H1 (cell line): ENCODE measurements at regions not wholly inside any gene's neighbourhood (a gene's known extent, or its start where the extent isn't known, plus 50 kb on each side); places are given as distances from the start of the nearest gene placed in this dataset.
A peak's percentile ranks its signal among the peaks of the same experiment; 100 is the strongest.

ENCODE experiments used
- CTCF ChIA-PET: fragments of 300-600 bp; sonication (Branson Sonifier 250); formaldehyde crosslinking; loops from one replicate; lab custom pipeline; 2021; ENCODE audit not compliant: partially characterized antibody; lab: Charles Lee
- POLR2A ChIA-PET: fragments of 300-600 bp; sonication (Branson Sonifier 250); formaldehyde crosslinking; loops from one replicate; lab custom pipeline; 2021; ENCODE audit warnings: inconsistent platforms; ENCODE audit not compliant: partially characterized antibody; lab: Charles Lee
- DNase-seq, 2 experiments: peaks; one replicate each; pipeline versions ENCODE4 v3.0.0 to v3.0.0-alpha.2; 2010 to 2022; ENCODE audit warnings: low spot score in 2 of 2, low read depth in 1 of 2, mixed read lengths in 1 of 2
- FAIRE-seq: peaks from 2 replicates; lab custom pipeline; 2011; peaks lifted over from hg19 to GRCh38; lab: Jason Lieb, UNC
- H2AFZ ChIP-seq: 2 replicates; pipeline ENCODE4 v1.8.1; 2012; ENCODE audit warnings: low read length, inconsistent platforms
- H2AK5ac ChIP-seq: 2 replicates; pipeline ENCODE4 v1.6.1; 2013; ENCODE audit warnings: low read depth, low read length
- H2BK120ac ChIP-seq: replicated peaks from 2 replicates; pipeline ENCODE3; 2013; ENCODE audit warnings: low read depth, low read length, inconsistent platforms
- H2BK12ac ChIP-seq: 2 replicates; pipeline ENCODE4 v1.6.1; 2013; ENCODE audit warnings: low read depth, low read length
- H2BK15ac ChIP-seq: 2 replicates; pipeline ENCODE4 v1.6.1; 2013; ENCODE audit warnings: low read length
- H2BK20ac ChIP-seq: 2 replicates; pipeline ENCODE4 v1.6.1; 2013; ENCODE audit warnings: low read length
- H2BK5ac ChIP-seq: 2 replicates; pipeline ENCODE4 v1.6.1; 2013; ENCODE audit warnings: low read depth, low read length
- H3K14ac ChIP-seq: 2 replicates; pipeline ENCODE4 v1.6.1; 2013; ENCODE audit warnings: inconsistent platforms; ENCODE audit not compliant: insufficient read length
- H3K18ac ChIP-seq: 2 replicates; pipeline ENCODE4 v1.6.1; 2013; ENCODE audit warnings: low read length; ENCODE audit errors: extremely low read depth
- H3K23ac ChIP-seq: 2 replicates; pipeline ENCODE4 v1.6.1; 2013; ENCODE audit warnings: inconsistent platforms; ENCODE audit not compliant: insufficient read length
- H3K23me2 ChIP-seq: 2 replicates; pipeline ENCODE4 v1.6.1; 2013; ENCODE audit warnings: low read depth, low read length
- H3K27ac ChIP-seq: 2 replicates; pipeline ENCODE4 v1.6.1; 2011; ENCODE audit warnings: low read depth, low read length, inconsistent platforms
- H3K27me3 ChIP-seq, 4 experiments: replicated peaks in 1 of 4; 1 replicate in 1 of 4; 2 replicates in 3 of 4; pipeline versions ENCODE4 v1.6.1 to v1.8.1; 2011 to 2013; ENCODE audit warnings: low read length in 3 of 4, mild to moderate bottlenecking in 3 of 4, inconsistent platforms in 2 of 4, mixed read lengths in 2 of 4, moderate library complexity in 1 of 4; ENCODE audit not compliant: control insufficient read depth in 3 of 4, insufficient read depth in 3 of 4; ENCODE audit errors: extremely low read depth in 1 of 4
- H3K36me3 ChIP-seq, 4 experiments: 2 replicates each; pipeline versions ENCODE4 v1.6.1 to v1.8.1; 2011 to 2013; ENCODE audit warnings: mild to moderate bottlenecking in 4 of 4, low read length in 3 of 4, moderate library complexity in 2 of 4, control low read depth in 1 of 4, inconsistent platforms in 1 of 4; ENCODE audit not compliant: insufficient read depth in 4 of 4, control insufficient read depth in 2 of 4
- H3K4ac ChIP-seq: replicated peaks from 2 replicates; pipeline ENCODE3; 2013; ENCODE audit warnings: low read length, low read depth, mixed read lengths, inconsistent platforms; ENCODE audit not compliant: insufficient read length
- H3K4me1 ChIP-seq, 4 experiments: replicated peaks in 1 of 4; 1 replicate in 1 of 4; 2 replicates in 3 of 4; pipeline versions ENCODE4 v1.6.1 to v1.8.1; 2011 to 2013; ENCODE audit warnings: low read length in 3 of 4, inconsistent platforms in 2 of 4, mixed read lengths in 1 of 4; ENCODE audit not compliant: insufficient read depth in 4 of 4, control insufficient read depth in 3 of 4
- H3K4me2 ChIP-seq, 2 experiments: 2 replicates each; pipeline versions ENCODE4 v1.6.1 to v1.8.1; 2011 to 2013; ENCODE audit warnings: low read depth in 2 of 2, low read length in 2 of 2, control low read depth in 1 of 2, inconsistent platforms in 1 of 2, mild to moderate bottlenecking in 1 of 2; ENCODE audit not compliant: insufficient read depth in 1 of 2
- H3K4me3 ChIP-seq, 4 experiments: fragments of 200-600, 300-600 bp in 1 of 4; sonication (generic), shearing (Covaris generic), sonication (Bioruptor Twin) in 1 of 4; 2 replicates each; pipeline versions ENCODE4 v1.5.1 to v1.8.1; 2011 to 2016; ENCODE audit warnings: low read length in 4 of 4, low read depth in 3 of 4, control low read depth in 2 of 4, inconsistent platforms in 2 of 4, mild to moderate bottlenecking in 2 of 4, mixed read lengths in 1 of 4, moderate library complexity in 1 of 4; ENCODE audit not compliant: insufficient read depth in 2 of 4; ENCODE audit errors: extremely low read depth in 1 of 4
- H3K56ac ChIP-seq: replicated peaks from 2 replicates; pipeline ENCODE3; 2013; ENCODE audit warnings: low read depth, mild to moderate bottlenecking, mixed read lengths, low read length, inconsistent platforms; ENCODE audit not compliant: insufficient read length
- H3K79me1 ChIP-seq: 2 replicates; pipeline ENCODE4 v1.6.1; 2013; ENCODE audit warnings: low read depth, low read length, control low read depth
- H3K79me2 ChIP-seq, 2 experiments: 2 replicates each; pipeline versions ENCODE4 v1.6.1 to v1.8.1; 2012 to 2013; ENCODE audit warnings: low read length in 2 of 2, mild to moderate bottlenecking in 2 of 2, inconsistent platforms in 1 of 2; ENCODE audit not compliant: insufficient read depth in 2 of 2, control insufficient read depth in 1 of 2
- H3K9ac ChIP-seq, 4 experiments: replicated peaks in 1 of 4; 1 replicate in 1 of 4; 2 replicates in 3 of 4; pipeline versions ENCODE4 v1.6.1 to v1.8.1; 2011 to 2013; ENCODE audit warnings: low read depth in 3 of 4, low read length in 3 of 4, control low read depth in 2 of 4, mild to moderate bottlenecking in 2 of 4, moderate library complexity in 2 of 4, inconsistent platforms in 1 of 4; ENCODE audit errors: extremely low read depth in 1 of 4
- H3K9me3 ChIP-seq, 2 experiments: 2 replicates each; pipeline versions ENCODE4 v1.6.1 to v1.8.1; 2012 to 2013; ENCODE audit warnings: mild to moderate bottlenecking in 2 of 2, moderate library complexity in 2 of 2, control low read depth in 1 of 2, inconsistent platforms in 1 of 2, low read depth in 1 of 2, low read length in 1 of 2, mixed read lengths in 1 of 2; ENCODE audit not compliant: insufficient read depth in 2 of 2
- H4K20me1 ChIP-seq, 2 experiments: replicated peaks in 1 of 2; 2 replicates each; pipeline versions ENCODE3 to v1.8.1; 2011 to 2013; ENCODE audit warnings: inconsistent platforms in 2 of 2, low read length in 2 of 2, mild to moderate bottlenecking in 1 of 2; ENCODE audit not compliant: insufficient read depth in 2 of 2, control insufficient read depth in 1 of 2
- H4K5ac ChIP-seq: 2 replicates; pipeline ENCODE4 v1.6.1; 2013; ENCODE audit warnings: low read length, low read depth, mixed read lengths, inconsistent platforms; ENCODE audit not compliant: insufficient read length
- H4K8ac ChIP-seq: 2 replicates; pipeline ENCODE4 v1.8.0; 2013; ENCODE audit warnings: mild to moderate bottlenecking, moderate library complexity, low read length, inconsistent platforms; ENCODE audit not compliant: insufficient read depth; ENCODE audit errors: extremely low read depth
- H4K91ac ChIP-seq: replicated peaks from 2 replicates; pipeline ENCODE3; 2013; ENCODE audit warnings: low read length, mixed read lengths, inconsistent platforms; ENCODE audit not compliant: insufficient read length
- ASH2L ChIP-seq: fragments of 200-600, 300-600 bp; sonication (generic); IDR thresholded peaks from one replicate; pipeline ENCODE4 v1.7.1; 2017; ENCODE audit warnings: low read length
- CBX5 ChIP-seq: fragments of 300-800, 300-1000 bp; sonication (generic); IDR thresholded peaks from 2 replicates; pipeline ENCODE4 v1.7.1; 2016; ENCODE audit warnings: antibody characterized with exemption, low read length, low read depth
- CTBP2 ChIP-seq: IDR thresholded peaks from 2 replicates; pipeline ENCODE4 v1.7.0; 2011; ENCODE audit warnings: borderline replicate concordance, mild to moderate bottlenecking, moderate library complexity, mixed read lengths, low read length; ENCODE audit not compliant: insufficient read depth, insufficient read length
- GTF2F1 ChIP-seq: IDR thresholded peaks from 2 replicates; pipeline ENCODE4 v1.6.1; 2012; ENCODE audit warnings: low read depth, low read length, improper control_type of control experiment, borderline replicate concordance
- HDAC2 ChIP-seq, 2 experiments: fragments of 300-600 bp in 1 of 2; sonication (generic) in 1 of 2; IDR thresholded peaks; 2 replicates each; pipeline ENCODE4 v1.6.1; 2011 to 2012; ENCODE audit warnings: low read depth in 2 of 2, low read length in 2 of 2, mild to moderate bottlenecking in 2 of 2, moderate library complexity in 2 of 2, borderline replicate concordance in 1 of 2, inconsistent platforms in 1 of 2
- JUN ChIP-seq: IDR thresholded peaks from 2 replicates; pipeline ENCODE4 v1.6.1; 2011; ENCODE audit warnings: low read depth, mild to moderate bottlenecking, improper control_type of control experiment, low read length
- MAX ChIP-seq: IDR thresholded peaks from 2 replicates; pipeline ENCODE4 v1.6.1; 2012; ENCODE audit warnings: inconsistent platforms
- PHF8 ChIP-seq: fragments of 200-600 bp; sonication (generic); conservative IDR thresholded peaks from 2 replicates; pipeline ENCODE4 v1.7.1; 2012; ENCODE audit warnings: low read depth, mild to moderate bottlenecking, inconsistent platforms, low read length, moderate library complexity
- POLR2A ChIP-seq, 2 experiments: IDR thresholded peaks; 1 replicate in 1 of 2; 2 replicates in 1 of 2; pipeline ENCODE4 v1.6.1; 2011; ENCODE audit warnings: low read depth in 2 of 2, low read length in 2 of 2, mild to moderate bottlenecking in 2 of 2; ENCODE audit errors: control extremely low read depth in 1 of 2
- SIN3A ChIP-seq, 2 experiments: IDR thresholded peaks in 1 of 2; conservative IDR thresholded peaks in 1 of 2; 2 replicates each; pipeline ENCODE4 v1.6.1; 2011 to 2012; ENCODE audit warnings: low read length in 2 of 2, improper control_type of control experiment in 1 of 2, low read depth in 1 of 2, mild to moderate bottlenecking in 1 of 2
- TAF7 ChIP-seq: optimal IDR thresholded peaks from 2 replicates; pipeline ENCODE3; 2011; ENCODE audit warnings: low read depth, mild to moderate bottlenecking, inconsistent platforms, low read length, moderate library complexity, borderline replicate concordance
- TBP ChIP-seq: IDR thresholded peaks from 2 replicates; pipeline ENCODE4 v1.6.1; 2011; ENCODE audit warnings: low read depth, low read length, improper control_type of control experiment
- WGBS, 2 experiments: shearing (Covaris generic) in 1 of 2; methylation state at CpG; one replicate each; pipeline versions ENCODE4 v1.1.6 to v1.1.7; 2013 to 2015; ENCODE audit warnings: low lambda C conversion rate in 2 of 2, mixed read lengths in 2 of 2, inconsistent platforms in 1 of 2, low coverage in 1 of 2, missing lambda C conversion rate in 1 of 2; ENCODE audit not compliant: insufficient replicate concordance in 2 of 2, insufficient coverage in 1 of 2, insufficient read length in 1 of 2; ENCODE audit errors: extremely low coverage in 1 of 2, missing lambda C conversion rate in 1 of 2; 5-methylcytosine and 5-hydroxymethylcytosine counted together
- TF ChIP-seq, protein P1 (sequence below): IDR thresholded peaks from 2 replicates; pipeline ENCODE4 v1.6.1; 2011; ENCODE audit warnings: low read depth, mild to moderate bottlenecking, low read length; ENCODE audit not compliant: insufficient read depth

DNA sequence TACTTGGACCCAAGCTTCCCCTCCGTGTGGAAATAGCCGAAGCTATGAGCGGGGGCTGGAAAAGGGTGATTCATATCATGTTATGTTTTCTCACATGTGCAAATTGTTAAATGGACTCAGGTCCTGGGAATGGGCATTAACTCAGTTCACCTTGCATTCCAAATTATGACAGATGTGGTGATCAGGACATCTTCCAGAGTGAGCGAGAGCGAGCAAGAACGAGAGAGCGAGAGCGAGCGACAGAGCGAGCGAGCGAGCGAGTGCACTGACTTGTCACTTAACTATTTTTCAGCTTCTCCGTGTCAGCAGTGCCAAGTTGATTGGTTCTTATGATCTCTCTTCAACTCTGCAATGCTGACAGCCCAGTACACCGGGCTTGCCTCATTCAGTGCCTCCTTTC is 437.4 kb upstream of the NRSN1 start:
- Histone ChIP-seq H2BK15ac (no peak overlapping the region), H3K56ac (no peak overlapping the region), H3K18ac (no peak overlapping the region), H3K79me2 (no peaks in the 10 kb centered on the region), H2AFZ (0 out of 2 replicates have a peak overlapping the region, but pooled peaks have one; percentile 83), H3K36me3 (no peaks in the 10 kb centered on the region), H3K4ac (no peak overlapping the region), H2BK12ac (no peak overlapping the region), H4K8ac (no peak overlapping the region), H2AK5ac (no peak overlapping the region), H4K5ac (no peak overlapping the region), H4K91ac (no peak overlapping the region), H2BK120ac (no peak overlapping the region), H3K4me1 (0 out of 7 replicates have a peak, but pooled peaks cover 0 to 2% (median 0%) of the 10 kb centered on the region in 4 experiments), H3K23ac (no peak overlapping the region), H3K79me1 (no peaks in the 10 kb centered on the region; the same call in 1 of the 2 replicates), H3K9ac (no peak overlapping the region), H3K14ac (no peak overlapping the region), H3K4me3 (no peak overlapping the region), H2BK5ac (no peak overlapping the region), H3K9me3 (no peaks in the 10 kb centered on the region), H3K27ac (no peak overlapping the region), H3K4me2 (no peak overlapping the region), H4K20me1 (no peaks in the 10 kb centered on the region), H3K27me3 (no peaks in the 10 kb centered on the region), H2BK20ac (no peak overlapping the region), H3K23me2 (no peaks in the 10 kb centered on the region)
- WGBS, 2 experiments: 80% methylated on average over 15 of the region's 15 CpGs; no CpG with 5 or more reads in 1 of the 2 experiments
- FAIRE-seq (no peak), DNase-seq (no peak)
- CTCF ChIA-PET: interaction anchor here (0.6 kb wide), 1 partner anchor 522 kb away, joined by 3 read pairs; no protein-coding TSS in a partner anchor
- POLR2A ChIA-PET: no interaction called here
- no peak for TF ChIP-seq CTBP2
- TF ChIP-seq TBP: no peak
- no peak for TF ChIP-seq GTF2F1
- TF ChIP-seq SIN3A (conservative IDR thresholded peaks at IDR 0.05 in 1 of 2, IDR thresholded peaks at IDR 0.05 in 1 of 2; ENCODE audit: low read depth in 1 of 2, low read length in 2 of 2): no peak
- no peak for TF ChIP-seq TAF7
- no peak for TF ChIP-seq PHF8
- TF ChIP-seq ASH2L: no peak
- no peak for TF ChIP-seq POLR2A (IDR thresholded peaks at IDR 0.05; ENCODE audit: control extremely low read depth in 1 of 2, low read depth in 2 of 2, low read length in 2 of 2)
- TF ChIP-seq JUN: no peak
- no peak for TF ChIP-seq HDAC2 (IDR thresholded peaks at IDR 0.05; ENCODE audit: borderline replicate concordance in 1 of 2, low read depth in 2 of 2, low read length in 2 of 2)
- TF ChIP-seq CBX5: no peak
- no peak for TF ChIP-seq MAX
- TF ChIP-seq, protein P1, sequence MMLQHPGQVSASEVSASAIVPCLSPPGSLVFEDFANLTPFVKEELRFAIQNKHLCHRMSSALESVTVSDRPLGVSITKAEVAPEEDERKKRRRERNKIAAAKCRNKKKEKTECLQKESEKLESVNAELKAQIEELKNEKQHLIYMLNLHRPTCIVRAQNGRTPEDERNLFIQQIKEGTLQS: no peak
